ENCODE measurements at regions not wholly inside any gene's neighbourhood (a gene's known extent, or its start where the extent isn't known, plus 50 kb on each side); places are given as distances from the start of the nearest gene placed in this dataset.

DNA sequence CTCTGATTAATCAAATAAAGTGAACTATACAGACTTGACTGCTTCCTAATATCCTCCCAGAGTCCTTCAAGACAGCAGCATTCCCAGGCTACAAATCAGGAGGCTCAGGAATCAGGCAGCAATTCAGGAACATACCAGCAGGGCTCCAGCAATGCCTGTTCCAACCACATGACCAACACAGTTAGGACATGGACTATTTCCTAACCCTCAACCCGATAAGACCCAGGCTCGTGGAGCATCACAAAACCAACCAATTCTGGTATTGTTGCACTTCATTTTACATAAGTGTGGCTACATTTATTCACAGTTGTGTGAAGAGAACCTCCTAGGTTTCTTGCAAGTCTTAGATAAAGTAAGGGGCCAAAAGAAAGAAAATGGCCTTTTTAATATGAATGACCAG lies 546.2 kb upstream of the ADGRL2 start:
- TF ChIP-seq, protein P1, sequence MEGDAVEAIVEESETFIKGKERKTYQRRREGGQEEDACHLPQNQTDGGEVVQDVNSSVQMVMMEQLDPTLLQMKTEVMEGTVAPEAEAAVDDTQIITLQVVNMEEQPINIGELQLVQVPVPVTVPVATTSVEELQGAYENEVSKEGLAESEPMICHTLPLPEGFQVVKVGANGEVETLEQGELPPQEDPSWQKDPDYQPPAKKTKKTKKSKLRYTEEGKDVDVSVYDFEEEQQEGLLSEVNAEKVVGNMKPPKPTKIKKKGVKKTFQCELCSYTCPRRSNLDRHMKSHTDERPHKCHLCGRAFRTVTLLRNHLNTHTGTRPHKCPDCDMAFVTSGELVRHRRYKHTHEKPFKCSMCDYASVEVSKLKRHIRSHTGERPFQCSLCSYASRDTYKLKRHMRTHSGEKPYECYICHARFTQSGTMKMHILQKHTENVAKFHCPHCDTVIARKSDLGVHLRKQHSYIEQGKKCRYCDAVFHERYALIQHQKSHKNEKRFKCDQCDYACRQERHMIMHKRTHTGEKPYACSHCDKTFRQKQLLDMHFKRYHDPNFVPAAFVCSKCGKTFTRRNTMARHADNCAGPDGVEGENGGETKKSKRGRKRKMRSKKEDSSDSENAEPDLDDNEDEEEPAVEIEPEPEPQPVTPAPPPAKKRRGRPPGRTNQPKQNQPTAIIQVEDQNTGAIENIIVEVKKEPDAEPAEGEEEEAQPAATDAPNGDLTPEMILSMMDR (IDR thresholded peaks at IDR 0.05 in 4 of 5, conservative IDR thresholded peaks at IDR 0.05 in 1 of 5), result no peak
- TF ChIP-seq POLR2A (IDR thresholded peaks at IDR 0.05), result no peak
